Caco-2 (cell line): ENCODE measurements at regions not wholly inside any gene's neighbourhood (a gene's known extent, or its start where the extent isn't known, plus 50 kb on each side); places are given as distances from the start of the nearest gene placed in this dataset.

ENCODE experiments used
- BruUV-seq: library from RNA; stranded (reverse); fragments of 400-500 nt; replicated peaks from 2 replicates; lab custom pipeline; 2021; lab: Mats Ljungman, UMichigan
- CTCF ChIA-PET: fragments of 300-600 bp; sonication (Branson Sonifier 250); formaldehyde crosslinking; loops from one replicate; lab custom pipeline; 2022; ENCODE audit warnings: antibody characterized with exemption; lab: Charles Lee
- POLR2A ChIA-PET: fragments of 300-600 bp; sonication (Branson Sonifier 250); formaldehyde crosslinking; loops from one replicate; lab custom pipeline; 2022; ENCODE audit warnings: antibody characterized with exemption; lab: Charles Lee
- DNase-seq, 2 experiments: peaks; one replicate each; pipeline versions ENCODE4 v3.0.0 to v3.0.0-alpha.2; 2020 to 2022
- H3K27me3 ChIP-seq: replicated peaks from 2 replicates; pipeline ENCODE4 v1.6.0; 2011; ENCODE audit warnings: low read length; ENCODE audit not compliant: control insufficient read depth, insufficient read depth
- H3K36me3 ChIP-seq: 2 replicates; pipeline ENCODE4 v1.5.1; 2011; ENCODE audit warnings: low read length; ENCODE audit not compliant: control insufficient read depth, insufficient read depth
- H3K4me1 ChIP-seq: fragments of 250-450 bp; sonication (Bioruptor Pico); 2 replicates; pipeline ENCODE4 v1.5.1; 2020; ENCODE audit warnings: mild to moderate bottlenecking
- H3K4me3 ChIP-seq: 2 replicates; pipeline ENCODE4 v1.5.1; 2011; ENCODE audit warnings: low read depth, mild to moderate bottlenecking, control low read depth, low read length
- H3K9me3 ChIP-seq: fragments of 250-450 bp; sonication (Bioruptor Pico); 2 replicates; pipeline ENCODE4 v1.5.1; 2020; ENCODE audit warnings: mild to moderate bottlenecking, moderate library complexity
- H3K27ac Mint-ChIP-seq: one replicate; pipeline ENCODE4 v1.8.0; 2022; ENCODE audit warnings: mixed read lengths; ENCODE audit not compliant: unreplicated experiment
- H3K27me3 Mint-ChIP-seq: one replicate; pipeline ENCODE4 v1.8.0; 2022; ENCODE audit warnings: mixed read lengths; ENCODE audit not compliant: insufficient read depth, unreplicated experiment
- H3K36me3 Mint-ChIP-seq: one replicate; pipeline ENCODE4 v1.8.0; 2022; ENCODE audit warnings: mild to moderate bottlenecking, mixed read lengths; ENCODE audit not compliant: insufficient read depth, unreplicated experiment
- H3K4me1 Mint-ChIP-seq: one replicate; pipeline ENCODE4 v1.8.0; 2022; ENCODE audit warnings: low read depth, mixed read lengths; ENCODE audit not compliant: unreplicated experiment
- H3K4me3 Mint-ChIP-seq: one replicate; pipeline ENCODE4 v1.8.0; 2022; ENCODE audit warnings: mild to moderate bottlenecking, moderate library complexity, mixed read lengths; ENCODE audit not compliant: unreplicated experiment
- H3K9me3 Mint-ChIP-seq: one replicate; pipeline ENCODE4 v1.8.0; 2022; ENCODE audit warnings: mixed read lengths; ENCODE audit not compliant: unreplicated experiment
- intact Hi-C: fragments of 100-400 bp; cut with micrococcal nuclease; formaldehyde crosslinking; loops from one replicate; pipeline ENCODE4 v1.10.0; 2022; ENCODE audit not compliant: unreplicated experiment
- TF ChIP-seq, protein P1 (sequence below), 2 experiments: fragments of 200-600 bp in 1 of 2; IDR thresholded peaks; 1 replicate in 1 of 2; 2 replicates in 1 of 2; pipeline versions ENCODE4 v1.5.1 to v1.8.0; 2011 to 2022; ENCODE audit warnings: antibody characterized with exemption in 1 of 2, control low read depth in 1 of 2, inconsistent platforms in 1 of 2, low read depth in 1 of 2, low read length in 1 of 2, mild to moderate bottlenecking in 1 of 2, moderate library complexity in 1 of 2; ENCODE audit not compliant: insufficient read depth in 1 of 2, severe bottlenecking in 1 of 2, unreplicated experiment in 1 of 2

DNA sequence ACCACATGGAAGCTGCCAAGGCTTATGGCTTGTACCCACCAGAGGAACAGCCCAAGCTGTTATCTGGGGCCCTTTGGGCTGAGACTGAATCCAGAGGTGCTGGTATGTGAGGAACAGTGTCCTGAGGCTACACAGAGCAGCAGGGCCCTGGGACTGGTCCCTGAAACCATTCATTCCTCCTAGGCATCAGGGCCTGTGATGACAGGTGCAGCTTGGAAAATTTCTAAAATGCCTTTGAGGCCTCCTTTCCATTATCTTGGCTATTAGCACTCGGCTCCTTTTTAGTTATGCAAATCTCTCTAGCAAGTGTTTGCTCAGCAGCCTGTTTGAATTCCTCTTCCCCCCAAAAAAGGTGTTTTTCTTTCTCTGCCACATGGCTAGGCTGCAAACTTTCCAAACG, 1151.7 kb upstream of the LRRN3 start:
- H3K4me1 ChIP-seq = no peaks in the 10 kb centered on the region
- H3K27me3 ChIP-seq = no peaks in the 10 kb centered on the region
- H3K9me3 ChIP-seq = no peaks in the 10 kb centered on the region
- no peaks in the 10 kb centered on the region for H3K27me3 Mint-ChIP-seq
- TF ChIP-seq, protein P1, sequence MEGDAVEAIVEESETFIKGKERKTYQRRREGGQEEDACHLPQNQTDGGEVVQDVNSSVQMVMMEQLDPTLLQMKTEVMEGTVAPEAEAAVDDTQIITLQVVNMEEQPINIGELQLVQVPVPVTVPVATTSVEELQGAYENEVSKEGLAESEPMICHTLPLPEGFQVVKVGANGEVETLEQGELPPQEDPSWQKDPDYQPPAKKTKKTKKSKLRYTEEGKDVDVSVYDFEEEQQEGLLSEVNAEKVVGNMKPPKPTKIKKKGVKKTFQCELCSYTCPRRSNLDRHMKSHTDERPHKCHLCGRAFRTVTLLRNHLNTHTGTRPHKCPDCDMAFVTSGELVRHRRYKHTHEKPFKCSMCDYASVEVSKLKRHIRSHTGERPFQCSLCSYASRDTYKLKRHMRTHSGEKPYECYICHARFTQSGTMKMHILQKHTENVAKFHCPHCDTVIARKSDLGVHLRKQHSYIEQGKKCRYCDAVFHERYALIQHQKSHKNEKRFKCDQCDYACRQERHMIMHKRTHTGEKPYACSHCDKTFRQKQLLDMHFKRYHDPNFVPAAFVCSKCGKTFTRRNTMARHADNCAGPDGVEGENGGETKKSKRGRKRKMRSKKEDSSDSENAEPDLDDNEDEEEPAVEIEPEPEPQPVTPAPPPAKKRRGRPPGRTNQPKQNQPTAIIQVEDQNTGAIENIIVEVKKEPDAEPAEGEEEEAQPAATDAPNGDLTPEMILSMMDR (IDR thresholded peaks at IDR 0.05; ENCODE audit: insufficient read depth in 1 of 2, low read depth in 1 of 2, low read length in 1 of 2, severe bottlenecking in 1 of 2, unreplicated experiment in 1 of 2) = no peak
- peak overlapping the region; percentile 2 for H3K27ac Mint-ChIP-seq
- POLR2A ChIA-PET = no interaction called here
- intact Hi-C loops = no loop called here
- H3K4me3 ChIP-seq = no peak overlapping the region
- BruUV-seq = no TSS peak
- H3K4me1 Mint-ChIP-seq = no peaks in the 10 kb centered on the region
- CTCF ChIA-PET = no interaction called here
- DNase-seq = no peak
- H3K36me3 Mint-ChIP-seq = no peaks in the 10 kb centered on the region
- H3K4me3 Mint-ChIP-seq = no peak overlapping the region
- no peaks in the 10 kb centered on the region for H3K36me3 ChIP-seq
- H3K9me3 Mint-ChIP-seq = peaks cover 45% of the 10 kb centered on the region

DNA sequence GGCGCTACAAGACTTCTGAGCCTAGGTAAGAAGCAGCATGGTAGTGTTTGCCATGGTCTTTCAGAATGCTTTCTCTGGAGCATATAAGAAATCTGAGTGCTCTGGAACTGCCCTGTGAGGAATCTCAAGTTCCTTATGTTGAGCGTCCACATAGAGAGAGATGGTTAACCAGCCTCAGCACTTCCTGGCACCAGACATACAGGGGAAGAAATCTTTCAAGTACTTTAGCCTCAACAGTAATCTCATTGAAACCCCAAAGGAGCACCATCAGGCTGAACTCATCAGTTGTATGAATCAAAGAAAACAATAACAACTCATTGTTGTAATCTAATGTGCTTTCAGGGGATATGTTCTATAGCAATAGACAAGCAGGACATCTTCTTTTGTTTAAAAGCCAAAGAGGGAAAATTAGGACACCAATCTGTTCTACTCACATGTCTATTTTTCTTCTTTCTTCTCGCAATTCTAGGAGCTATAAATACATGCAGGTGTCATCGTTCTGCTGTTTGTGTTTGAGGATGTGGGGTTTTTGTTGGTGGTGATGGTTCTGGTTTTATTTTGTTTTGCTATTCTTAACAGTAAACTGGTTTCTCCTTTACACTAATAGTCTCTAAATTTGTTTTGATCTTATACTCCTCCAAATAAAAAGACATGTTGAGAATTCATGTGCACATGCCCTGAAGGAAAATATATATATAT, 1145.0 kb upstream of the LRRN3 start:
- TF ChIP-seq, protein P1 (IDR thresholded peaks at IDR 0.05; ENCODE audit: insufficient read depth in 1 of 2, low read depth in 1 of 2, low read length in 1 of 2, severe bottlenecking in 1 of 2, unreplicated experiment in 1 of 2) = no peak
- POLR2A ChIA-PET = no interaction called here

DNA sequence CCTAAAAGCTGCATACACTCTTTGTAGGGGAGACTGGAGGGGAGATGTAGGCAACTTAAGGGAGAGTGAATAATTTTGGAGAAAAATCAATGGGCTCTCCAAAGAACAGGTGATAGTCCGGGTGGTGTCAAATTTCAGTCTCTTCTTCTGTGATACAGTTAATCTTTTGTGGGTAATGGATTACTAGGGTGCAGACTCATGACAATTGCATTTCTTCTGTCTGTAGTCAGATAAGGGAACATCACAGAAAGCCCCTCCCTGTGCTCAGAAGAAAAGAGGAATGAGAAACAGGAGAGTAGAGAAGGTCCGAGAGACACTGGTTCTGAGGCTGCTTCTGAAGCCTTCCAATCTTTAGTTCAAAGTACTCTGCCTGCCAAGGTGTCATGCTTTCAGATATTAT, 1140.7 kb upstream of the LRRN3 start:
- Mint-ChIP-seq H3K36me3 (no peaks in the 10 kb centered on the region), H3K27ac (peak overlapping the region; percentile 24), H3K4me3 (peak overlapping the region; percentile 37), H3K27me3 (no peaks in the 10 kb centered on the region), H3K9me3 (peaks cover 9% of the 10 kb centered on the region), H3K4me1 (no peaks in the 10 kb centered on the region)
- Histone ChIP-seq H3K4me3 (no peak overlapping the region), H3K27me3 (no peaks in the 10 kb centered on the region), H3K4me1 (peaks cover 17% of the 10 kb centered on the region), H3K9me3 (no peaks in the 10 kb centered on the region), H3K36me3 (no peaks in the 10 kb centered on the region)
- POLR2A ChIA-PET = no interaction called here
- intact Hi-C loops = loop anchor here (5.0 kb wide), 1 partner anchor 68 kb away; no protein-coding TSS in a partner anchor
- CTCF ChIA-PET = no interaction called here
- DNase-seq = peak in 1 of 2 experiments; percentile 32
- TF ChIP-seq, protein P1 (IDR thresholded peaks at IDR 0.05; ENCODE audit: insufficient read depth in 1 of 2, low read depth in 1 of 2, low read length in 1 of 2, severe bottlenecking in 1 of 2, unreplicated experiment in 1 of 2) = no peak
- BruUV-seq = no TSS peak

More for the DNA sequence above, 1145.0 kb upstream of the LRRN3 start:
- Histone ChIP-seq H3K36me3 (no peaks in the 10 kb centered on the region), H3K4me3 (no peak overlapping the region), H3K4me1 (peaks cover 13% of the 10 kb centered on the region), H3K9me3 (no peaks in the 10 kb centered on the region), H3K27me3 (no peaks in the 10 kb centered on the region)
- no peak overlapping the region for H3K4me3 Mint-ChIP-seq
- no peak overlapping the region for H3K27ac Mint-ChIP-seq
- no peaks in the 10 kb centered on the region for H3K27me3 Mint-ChIP-seq
- no TSS peak for BruUV-seq
- CTCF ChIA-PET = no interaction called here
- H3K4me1 Mint-ChIP-seq = no peaks in the 10 kb centered on the region
- peaks cover 6% of the 10 kb centered on the region for H3K9me3 Mint-ChIP-seq
- intact Hi-C loops = no loop called here
- H3K36me3 Mint-ChIP-seq = no peaks in the 10 kb centered on the region
- no peak for DNase-seq
